ENCODE measurements at regions not wholly inside any gene's neighbourhood (a gene's known extent, or its start where the extent isn't known, plus 50 kb on each side); places are given as distances from the start of the nearest gene placed in this dataset.

DNA sequence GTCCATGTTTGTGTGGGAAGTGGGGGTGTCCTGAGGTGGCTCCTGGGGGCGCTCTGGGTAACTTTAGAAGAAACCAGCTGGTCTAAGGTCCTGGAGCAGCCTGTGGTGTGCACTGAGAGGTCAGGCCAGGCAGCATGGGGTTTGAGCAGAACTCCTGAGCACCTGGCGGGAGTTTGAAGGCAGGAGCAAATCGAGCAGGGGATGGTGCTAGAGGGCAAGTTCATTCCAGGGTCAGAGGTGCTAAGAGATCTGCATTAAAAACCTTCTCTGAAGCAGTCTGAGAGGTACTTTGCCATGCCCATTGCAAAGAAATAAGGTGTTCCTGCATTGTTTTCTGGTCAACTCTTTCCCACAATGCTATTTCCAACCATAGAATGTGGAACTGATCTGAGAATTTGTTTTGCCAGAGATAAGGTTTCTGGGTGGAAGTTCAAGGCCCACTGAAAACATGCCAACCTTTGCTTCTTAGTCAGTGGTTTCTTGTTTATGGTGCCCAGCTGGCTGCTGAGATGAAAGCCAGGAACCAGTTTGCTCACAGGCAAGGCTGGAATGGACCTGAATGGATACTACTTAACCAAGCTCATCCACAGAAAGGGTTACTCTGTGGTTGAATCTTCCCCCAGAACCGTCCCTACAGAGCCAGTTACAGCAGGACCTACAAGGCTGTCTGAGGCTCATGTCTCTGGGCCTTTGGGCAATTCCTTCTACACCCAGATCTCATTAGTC is 136.3 kb upstream of the TMEM72 start:
- Histone ChIP-seq H3K79me2 (ENCODE audit: control insufficient read depth, insufficient read depth, low read length, poor library complexity) (no peaks in the 10 kb centered on the region), H3K4me3 (ENCODE audit: low read depth, low read length) (no peak overlapping the region), H2BK120ac (ENCODE audit: insufficient read depth, low read length, poor library complexity) (no peak overlapping the region), H3K23ac (ENCODE audit: low read length) (no peak overlapping the region), H2BK12ac (ENCODE audit: low read length) (no peak overlapping the region), H4K12ac (ENCODE audit: low read depth, low read length) (no peak overlapping the region), H3K14ac (ENCODE audit: low read length) (no peak overlapping the region), H2AFZ (ENCODE audit: insufficient read depth, low read length, poor library complexity) (no peak overlapping the region), H2BK5ac (ENCODE audit: low read depth, low read length, poor library complexity) (no peak overlapping the region), H2AK5ac (ENCODE audit: low read length) (no peak overlapping the region), H3K4ac (ENCODE audit: low read depth, low read length) (no peak overlapping the region), H3K9me3 (ENCODE audit: insufficient read depth, low read depth, low read length) (no peaks in the 10 kb centered on the region), H3K18ac (ENCODE audit: low read length) (no peak overlapping the region), H3K36me3 (ENCODE audit: control insufficient read depth in 1 of 2, insufficient read depth in 2 of 2, low read length in 2 of 2) (no peaks in the 10 kb centered on the region), H3K4me1 (ENCODE audit: control insufficient read depth in 1 of 2, insufficient read depth in 2 of 2, low read length in 2 of 2) (no peaks in the 10 kb centered on the region), H4K91ac (ENCODE audit: low read depth, low read length) (no peak overlapping the region), H4K8ac (ENCODE audit: low read depth, low read length) (no peak overlapping the region), H3K9ac (ENCODE audit: low read length) (no peak overlapping the region), H3K4me2 (ENCODE audit: low read length) (no peak overlapping the region), H3K27me3 (ENCODE audit: insufficient read depth, low read length) (no peaks in the 10 kb centered on the region), H3K79me1 (ENCODE audit: low read length) (no peaks in the 10 kb centered on the region), H3K27ac (ENCODE audit: low read depth, low read length) (no peak overlapping the region)
- no peak for DNase-seq
- WGBS (ENCODE audit: extremely low coverage, insufficient coverage, insufficient read length) = no CpG with 5 or more reads among the region's 4 CpGs

DNA sequence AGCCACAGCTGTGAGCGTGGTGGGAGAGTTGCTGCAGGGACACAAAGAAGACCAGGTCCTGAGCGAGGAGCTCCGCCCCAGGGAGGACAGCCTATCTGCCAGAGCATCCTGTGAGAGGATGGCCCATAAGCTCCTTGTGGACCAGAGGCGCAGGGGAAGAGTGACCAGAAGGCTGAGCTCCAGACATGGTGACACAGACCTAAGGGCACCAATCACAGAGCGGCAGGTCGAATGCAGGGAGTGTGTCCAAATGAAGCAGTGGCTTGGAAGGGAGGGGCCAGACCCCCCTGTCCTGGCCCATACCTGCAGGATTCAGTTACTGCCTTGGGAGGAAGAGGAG is 135.8 kb upstream of the TMEM72 start:
- H3K79me2 ChIP-seq (ENCODE audit: control insufficient read depth, insufficient read depth, low read length, poor library complexity) = no peaks in the 10 kb centered on the region
- no peaks in the 10 kb centered on the region for H3K36me3 ChIP-seq (ENCODE audit: control insufficient read depth in 1 of 2, insufficient read depth in 2 of 2, low read length in 2 of 2)
- no peak overlapping the region for H2AFZ ChIP-seq (ENCODE audit: insufficient read depth, low read length, poor library complexity)
- H3K9me3 ChIP-seq (ENCODE audit: insufficient read depth, low read depth, low read length) = no peaks in the 10 kb centered on the region
- H3K9ac ChIP-seq (ENCODE audit: low read length) = no peak overlapping the region
- WGBS (ENCODE audit: extremely low coverage, insufficient coverage, insufficient read length) = no CpG with 5 or more reads among the region's 6 CpGs
- H3K14ac ChIP-seq (ENCODE audit: low read length) = no peak overlapping the region
- no peak overlapping the region for H3K18ac ChIP-seq (ENCODE audit: low read length)
- no peak overlapping the region for H3K4me3 ChIP-seq (ENCODE audit: low read depth, low read length)
- H4K91ac ChIP-seq (ENCODE audit: low read depth, low read length) = no peak overlapping the region
- no peak overlapping the region for H2BK5ac ChIP-seq (ENCODE audit: low read depth, low read length, poor library complexity)
- no peak overlapping the region for H3K4ac ChIP-seq (ENCODE audit: low read depth, low read length)
- no peak overlapping the region for H2BK120ac ChIP-seq (ENCODE audit: insufficient read depth, low read length, poor library complexity)
- H4K8ac ChIP-seq (ENCODE audit: low read depth, low read length) = no peak overlapping the region
- no peak overlapping the region for H3K4me2 ChIP-seq (ENCODE audit: low read length)
- no peak overlapping the region for H3K23ac ChIP-seq (ENCODE audit: low read length)
- no peaks in the 10 kb centered on the region for H3K79me1 ChIP-seq (ENCODE audit: low read length)
- no peak overlapping the region for H2BK12ac ChIP-seq (ENCODE audit: low read length)
- no peak overlapping the region for H2AK5ac ChIP-seq (ENCODE audit: low read length)
- H4K12ac ChIP-seq (ENCODE audit: low read depth, low read length) = no peak overlapping the region
- H3K4me1 ChIP-seq (ENCODE audit: control insufficient read depth in 1 of 2, insufficient read depth in 2 of 2, low read length in 2 of 2) = no peaks in the 10 kb centered on the region
- DNase-seq = no peak
- no peak overlapping the region for H3K27ac ChIP-seq (ENCODE audit: low read depth, low read length)
- H3K27me3 ChIP-seq (ENCODE audit: insufficient read depth, low read length) = no peaks in the 10 kb centered on the region

DNA sequence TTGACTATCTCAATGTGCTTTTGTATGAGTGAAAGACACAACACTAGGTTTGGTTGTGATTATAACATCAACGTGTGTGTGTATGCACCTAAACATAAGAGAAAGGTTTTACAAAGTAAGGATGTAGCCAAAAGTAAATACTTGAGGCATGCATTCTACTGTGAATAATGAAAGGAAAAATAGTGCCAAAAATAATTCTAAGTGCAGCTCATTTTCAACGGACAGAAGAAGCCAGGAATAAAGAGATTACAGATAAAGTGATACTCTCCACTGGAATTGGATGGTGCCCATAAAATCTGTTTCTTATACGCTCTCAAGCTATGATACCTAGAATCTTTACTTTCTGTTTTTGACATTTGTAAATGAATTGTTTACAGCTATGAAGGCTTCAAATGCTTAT is 135.0 kb upstream of the TMEM72 start:
- no peaks in the 10 kb centered on the region for H3K27me3 ChIP-seq (ENCODE audit: insufficient read depth, low read length)
- H2BK12ac ChIP-seq (ENCODE audit: low read length) = no peak overlapping the region
- H2BK5ac ChIP-seq (ENCODE audit: low read depth, low read length, poor library complexity) = no peak overlapping the region
- no peaks in the 10 kb centered on the region for H3K9me3 ChIP-seq (ENCODE audit: insufficient read depth, low read depth, low read length)
- no CpG with 5 or more reads among the region's 3 CpGs for WGBS (ENCODE audit: extremely low coverage, insufficient coverage, insufficient read length)
- no peak overlapping the region for H2AFZ ChIP-seq (ENCODE audit: insufficient read depth, low read length, poor library complexity)
- H3K18ac ChIP-seq (ENCODE audit: low read length) = no peak overlapping the region
- no peak overlapping the region for H2BK120ac ChIP-seq (ENCODE audit: insufficient read depth, low read length, poor library complexity)
- H4K8ac ChIP-seq (ENCODE audit: low read depth, low read length) = no peak overlapping the region
- no peak overlapping the region for H3K4me3 ChIP-seq (ENCODE audit: low read depth, low read length)
- no peak overlapping the region for H3K23ac ChIP-seq (ENCODE audit: low read length)
- H3K79me1 ChIP-seq (ENCODE audit: low read length) = no peaks in the 10 kb centered on the region
- H3K36me3 ChIP-seq (ENCODE audit: control insufficient read depth in 1 of 2, insufficient read depth in 2 of 2, low read length in 2 of 2) = no peaks in the 10 kb centered on the region
- H3K4me2 ChIP-seq (ENCODE audit: low read length) = no peak overlapping the region
- no peak overlapping the region for H4K12ac ChIP-seq (ENCODE audit: low read depth, low read length)
- H3K4me1 ChIP-seq (ENCODE audit: control insufficient read depth in 1 of 2, insufficient read depth in 2 of 2, low read length in 2 of 2) = no peaks in the 10 kb centered on the region
- H2AK5ac ChIP-seq (ENCODE audit: low read length) = no peak overlapping the region
- H3K79me2 ChIP-seq (ENCODE audit: control insufficient read depth, insufficient read depth, low read length, poor library complexity) = no peaks in the 10 kb centered on the region
- H3K14ac ChIP-seq (ENCODE audit: low read length) = no peak overlapping the region
- H3K4ac ChIP-seq (ENCODE audit: low read depth, low read length) = no peak overlapping the region
- no peak for DNase-seq
- H3K27ac ChIP-seq (ENCODE audit: low read depth, low read length) = no peak overlapping the region
- no peak overlapping the region for H3K9ac ChIP-seq (ENCODE audit: low read length)
- H4K91ac ChIP-seq (ENCODE audit: low read depth, low read length) = no peak overlapping the region

- no peaks in the 10 kb centered on the region for H3K9me3 ChIP-seq (ENCODE audit: insufficient read depth, low read depth, low read length)
- H3K4me1 ChIP-seq (ENCODE audit: control insufficient read depth in 1 of 2, insufficient read depth in 2 of 2, low read length in 2 of 2) = no peaks in the 10 kb centered on the region
- H3K23ac ChIP-seq (ENCODE audit: low read length) = no peak overlapping the region
- DNase-seq = no peak
- no peak overlapping the region for H3K18ac ChIP-seq (ENCODE audit: low read length)
- H3K4me3 ChIP-seq (ENCODE audit: low read depth, low read length) = no peak overlapping the region
- no peak overlapping the region for H4K12ac ChIP-seq (ENCODE audit: low read depth, low read length)
- no CpG with 5 or more reads among the region's 7 CpGs for WGBS (ENCODE audit: extremely low coverage, insufficient coverage, insufficient read length)
- no peak overlapping the region for H3K4me2 ChIP-seq (ENCODE audit: low read length)
- H3K9ac ChIP-seq (ENCODE audit: low read length) = no peak overlapping the region
- H3K27me3 ChIP-seq (ENCODE audit: insufficient read depth, low read length) = no peaks in the 10 kb centered on the region
- H2BK12ac ChIP-seq (ENCODE audit: low read length) = no peak overlapping the region
- no peak overlapping the region for H4K8ac ChIP-seq (ENCODE audit: low read depth, low read length)
- H3K14ac ChIP-seq (ENCODE audit: low read length) = no peak overlapping the region
- H2BK5ac ChIP-seq (ENCODE audit: low read depth, low read length, poor library complexity) = no peak overlapping the region
- H3K79me2 ChIP-seq (ENCODE audit: control insufficient read depth, insufficient read depth, low read length, poor library complexity) = no peaks in the 10 kb centered on the region
- H4K91ac ChIP-seq (ENCODE audit: low read depth, low read length) = no peak overlapping the region
- H3K4ac ChIP-seq (ENCODE audit: low read depth, low read length) = no peak overlapping the region
- H3K27ac ChIP-seq (ENCODE audit: low read depth, low read length) = no peak overlapping the region
- H2BK120ac ChIP-seq (ENCODE audit: insufficient read depth, low read length, poor library complexity) = no peak overlapping the region
- H3K79me1 ChIP-seq (ENCODE audit: low read length) = no peaks in the 10 kb centered on the region
- H2AFZ ChIP-seq (ENCODE audit: insufficient read depth, low read length, poor library complexity) = no peak overlapping the region
- H3K36me3 ChIP-seq (ENCODE audit: control insufficient read depth in 1 of 2, insufficient read depth in 2 of 2, low read length in 2 of 2) = no peaks in the 10 kb centered on the region
- no peak overlapping the region for H2AK5ac ChIP-seq (ENCODE audit: low read length)
Observed at GRCh38 chr10:44779511-44779910, 131.6 kb upstream of the TMEM72 start.

All from trophoblast cell (in vitro differentiated cells and primary cell).